Activated T-helper 1 cell treated with anti-CD3 and anti-CD28 coated beads, Interleukin-2, amount 50 U/mL, for 16 hours (primary cell): ENCODE measurements at regions not wholly inside any gene's neighbourhood (a gene's known extent, or its start where the extent isn't known, plus 50 kb on each side); places are given as distances from the start of the nearest gene placed in this dataset.
"Not testable (repeated sequence)": the region's sequence is repeated elsewhere in the genome, so short reads cannot be mapped to it uniquely, and the experiment has no call there.

Source experiments
- DNase-seq, 2 donors: peaks; one replicate each; pipeline ENCODE4 v3.0.0-alpha.2; 2020; ENCODE audit warnings: low read depth in 1 of 2, low spot score in 1 of 2

DNA sequence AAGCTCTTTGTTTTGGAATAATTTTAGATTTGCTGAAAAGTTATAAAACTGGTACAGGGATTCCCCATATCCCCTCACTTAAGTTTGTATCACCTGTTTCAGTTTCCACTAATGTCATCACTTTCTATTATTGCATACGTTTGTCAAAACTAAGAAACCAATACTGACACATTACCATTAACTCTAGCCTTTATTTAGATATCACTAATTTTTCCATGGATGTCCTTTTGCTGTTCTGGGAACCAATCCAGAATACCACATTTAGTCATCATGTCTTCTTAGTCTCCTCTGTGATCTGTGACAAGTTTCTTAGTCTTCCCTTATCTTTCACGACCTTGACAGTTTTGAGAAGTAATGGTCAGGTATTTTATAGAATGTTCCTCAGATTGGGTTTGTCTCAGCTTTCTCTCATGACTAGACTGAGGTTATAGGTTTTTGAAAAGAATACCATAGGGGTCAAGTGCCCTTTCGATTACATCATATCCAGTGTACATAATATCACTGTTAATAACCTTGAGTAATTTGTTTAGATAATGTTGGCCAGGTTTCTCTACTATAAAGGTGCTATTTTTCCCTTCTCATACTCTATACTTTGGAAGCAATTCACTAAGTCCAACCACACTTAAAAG, 51.9 kb upstream of the NMUR2 start:
- no peak for DNase-seq

DNA sequence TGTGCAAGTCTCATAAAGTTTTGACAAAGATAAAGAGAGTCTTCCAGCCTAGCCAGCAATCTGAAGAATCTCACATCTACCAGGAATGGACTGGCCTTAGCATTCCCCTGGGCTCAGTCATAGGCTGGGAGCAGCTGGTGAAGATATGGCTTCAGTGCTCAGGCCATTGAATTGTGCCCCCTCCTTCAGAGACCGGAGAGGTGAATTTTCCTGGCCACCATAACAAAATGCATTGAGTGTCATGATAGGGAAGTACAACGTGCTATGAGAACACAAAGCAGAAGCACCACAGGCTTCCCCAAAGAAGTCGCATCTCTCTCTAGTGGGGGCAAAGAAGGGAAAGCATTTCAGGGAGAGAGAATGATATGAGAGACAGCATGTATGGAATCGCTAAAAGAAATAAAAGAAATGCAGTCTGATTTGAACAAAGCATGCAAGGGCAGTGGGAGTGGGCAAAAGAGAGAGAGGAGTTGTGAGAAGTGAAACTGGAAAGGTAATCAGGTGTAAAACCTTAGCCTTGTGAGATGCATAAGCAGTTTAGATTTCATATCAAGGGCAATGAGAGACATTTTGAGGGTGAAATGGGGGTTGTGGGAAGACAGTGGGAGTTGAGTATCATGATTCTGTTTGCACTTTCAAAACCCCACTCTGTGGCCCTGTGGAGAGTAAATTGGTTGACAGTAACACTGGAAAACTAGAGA, 57.1 kb upstream of the NMUR2 start:
- DNase-seq = no peak

DNA sequence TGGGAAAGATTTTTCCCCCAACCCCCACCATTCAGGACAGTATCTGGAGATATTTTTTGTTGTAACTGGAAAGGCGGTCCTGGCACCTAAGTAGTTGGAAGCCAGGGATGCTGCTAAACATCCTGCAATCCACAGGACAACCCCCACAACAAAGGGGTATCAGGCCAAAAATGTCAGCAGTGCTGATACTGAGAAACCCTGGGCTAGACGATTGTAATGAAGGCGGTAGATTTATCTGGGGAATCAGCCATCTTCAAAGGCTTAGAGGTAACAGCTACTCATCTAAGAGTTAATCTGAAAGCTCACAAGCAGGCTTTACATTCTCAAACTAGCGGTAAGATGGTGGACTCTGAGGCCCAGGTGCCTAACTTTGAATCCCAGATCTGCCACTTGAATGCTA, 59.0 kb upstream of the NMUR2 start:
- DNase-seq = no peak

DNA sequence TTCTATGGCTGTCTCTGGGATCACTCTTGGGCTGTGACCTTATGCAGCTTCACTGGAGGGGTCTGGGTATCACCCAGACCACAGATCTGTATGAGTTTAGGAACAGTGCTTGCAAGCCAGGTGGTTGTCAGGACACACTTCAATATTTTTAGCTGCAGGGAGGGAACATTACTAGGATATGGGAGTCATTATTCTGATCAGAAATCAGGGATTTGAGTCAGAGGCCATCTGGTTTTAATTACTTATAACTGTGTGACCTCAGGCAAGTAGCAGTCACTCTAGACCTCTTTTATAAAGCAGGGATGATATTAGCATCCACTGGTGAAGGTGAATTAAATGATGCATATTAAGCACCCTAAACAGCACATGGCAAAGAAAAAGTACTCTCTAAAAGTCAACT, 60.1 kb upstream of the NMUR2 start:
- DNase-seq = no peak

DNA sequence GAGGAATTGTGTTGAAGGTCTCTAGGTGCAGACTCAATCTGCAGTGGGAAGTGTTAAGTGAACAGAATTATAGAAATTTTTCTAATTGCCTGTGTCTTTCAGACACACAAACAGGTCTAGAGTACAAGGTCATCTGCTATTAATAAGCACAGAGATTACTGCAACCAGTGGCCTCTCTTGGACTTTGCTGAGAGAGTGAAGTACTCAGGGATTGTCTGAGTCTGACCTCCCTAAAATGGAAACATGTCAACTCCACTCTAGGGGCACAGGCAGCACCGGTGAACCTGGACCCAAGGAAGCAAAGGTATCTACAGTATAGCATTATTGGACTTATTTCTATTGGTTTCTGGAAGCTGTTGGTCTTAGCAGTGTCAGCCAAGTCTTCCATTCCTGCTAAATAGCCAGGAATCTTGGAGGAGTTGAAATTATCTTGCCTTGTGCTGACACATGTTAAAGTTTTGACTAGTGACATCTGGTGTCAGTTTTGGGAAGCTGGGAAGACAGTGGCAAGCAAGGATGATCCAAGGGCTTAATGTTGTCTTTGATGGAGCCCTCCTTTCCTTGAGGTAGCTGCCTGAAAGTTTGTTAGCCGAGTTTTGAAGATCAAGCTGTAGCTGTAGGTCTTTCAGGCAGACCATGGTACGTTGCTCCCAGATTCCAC, 61.1 kb upstream of the NMUR2 start:
- DNase-seq = no peak

DNA sequence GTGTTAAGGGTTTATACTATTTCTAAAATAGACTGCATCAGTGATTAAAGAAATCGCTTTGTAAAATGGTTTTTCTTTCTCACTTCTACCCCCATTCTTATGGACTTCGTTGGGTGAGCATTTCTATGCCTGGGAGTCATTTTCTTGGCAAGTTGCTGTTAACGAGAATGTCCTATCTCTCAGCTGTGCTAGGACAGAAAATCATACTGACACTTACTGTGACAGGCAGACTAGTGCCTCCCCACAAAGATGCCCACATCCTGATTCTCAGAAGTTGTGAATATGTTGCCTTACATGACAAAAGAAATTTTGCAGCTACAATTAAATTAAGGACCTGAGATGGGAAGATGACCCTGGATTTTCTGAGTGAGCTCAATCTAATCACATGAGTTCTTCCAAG, 65.1 kb upstream of the NMUR2 start:
- no peak for DNase-seq

DNA sequence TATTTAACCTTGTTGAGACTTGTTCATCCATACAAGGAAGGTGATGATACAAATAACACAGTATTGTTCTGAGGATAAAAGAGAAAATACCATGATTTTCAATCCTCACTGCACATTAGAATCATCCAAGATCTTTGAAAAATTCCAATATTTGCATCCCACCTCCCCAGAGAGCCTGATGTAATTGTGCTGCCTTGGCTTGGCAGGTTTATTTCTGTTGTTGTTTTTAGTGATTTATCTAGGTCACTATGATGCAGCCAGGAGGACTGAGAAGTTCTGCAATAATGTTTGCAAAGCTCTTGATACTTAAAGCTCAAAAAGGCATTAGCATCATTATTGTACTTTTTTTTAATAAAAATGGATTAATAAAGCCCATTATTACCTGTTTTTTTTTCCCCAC, 67.0 kb upstream of the NMUR2 start:
- DNase-seq = no peak

- DNase-seq = no peak
Observed at GRCh38 chr5:152474961-152475360, 69.9 kb upstream of the NMUR2 start.

GRCh38 chr5:152477536-152477935, 72.5 kb upstream of the NMUR2 start:
- DNase-seq = no peak

DNA sequence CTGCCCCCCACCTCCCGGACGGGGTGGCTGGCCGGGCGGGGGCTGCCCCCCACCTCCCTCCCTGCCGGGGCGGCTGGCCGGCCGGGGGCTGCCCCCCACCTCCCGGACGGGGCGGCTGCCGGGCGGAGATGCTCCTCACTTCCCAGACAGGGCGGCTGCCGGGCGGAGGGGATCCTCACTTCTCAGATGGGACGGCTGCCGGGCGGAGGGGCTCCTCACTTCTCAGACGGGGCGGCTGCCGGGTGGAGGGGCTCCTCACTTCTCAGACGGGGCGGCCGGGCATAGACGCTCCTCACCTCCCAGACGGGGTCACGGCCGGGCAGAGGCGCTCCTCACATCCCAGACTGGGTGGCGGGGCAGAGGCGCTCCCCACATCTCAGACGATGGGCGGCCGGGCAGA, 74.8 kb upstream of the NMUR2 start:
- DNase-seq = not testable (repeated sequence)

- DNase-seq = not testable (repeated sequence)
Observed at GRCh38 chr5:152480677-152481076, 75.6 kb upstream of the NMUR2 start.

DNA sequence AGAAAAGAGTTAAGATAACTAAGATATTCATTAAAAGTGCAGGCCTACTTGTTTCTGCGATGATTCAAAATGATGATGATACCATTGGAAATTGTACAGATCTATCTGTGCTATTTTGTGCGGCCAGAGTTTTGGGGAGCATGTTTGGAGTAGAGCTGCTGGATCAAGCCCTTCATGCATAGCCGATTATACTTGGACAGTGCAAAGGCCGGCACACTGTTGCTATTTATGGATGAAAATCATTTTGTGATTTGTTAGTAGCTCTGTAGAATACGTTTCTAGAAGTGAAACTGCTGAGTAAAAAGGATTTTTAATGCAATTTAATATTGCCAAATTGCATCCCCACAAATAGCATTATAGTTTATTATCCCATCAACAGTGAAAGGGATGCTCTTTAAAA, 82.1 kb upstream of the NMUR2 start:
- no peak for DNase-seq

- DNase-seq = no peak
Observed at GRCh38 chr5:152488869-152489268, 83.8 kb upstream of the NMUR2 start.

DNA sequence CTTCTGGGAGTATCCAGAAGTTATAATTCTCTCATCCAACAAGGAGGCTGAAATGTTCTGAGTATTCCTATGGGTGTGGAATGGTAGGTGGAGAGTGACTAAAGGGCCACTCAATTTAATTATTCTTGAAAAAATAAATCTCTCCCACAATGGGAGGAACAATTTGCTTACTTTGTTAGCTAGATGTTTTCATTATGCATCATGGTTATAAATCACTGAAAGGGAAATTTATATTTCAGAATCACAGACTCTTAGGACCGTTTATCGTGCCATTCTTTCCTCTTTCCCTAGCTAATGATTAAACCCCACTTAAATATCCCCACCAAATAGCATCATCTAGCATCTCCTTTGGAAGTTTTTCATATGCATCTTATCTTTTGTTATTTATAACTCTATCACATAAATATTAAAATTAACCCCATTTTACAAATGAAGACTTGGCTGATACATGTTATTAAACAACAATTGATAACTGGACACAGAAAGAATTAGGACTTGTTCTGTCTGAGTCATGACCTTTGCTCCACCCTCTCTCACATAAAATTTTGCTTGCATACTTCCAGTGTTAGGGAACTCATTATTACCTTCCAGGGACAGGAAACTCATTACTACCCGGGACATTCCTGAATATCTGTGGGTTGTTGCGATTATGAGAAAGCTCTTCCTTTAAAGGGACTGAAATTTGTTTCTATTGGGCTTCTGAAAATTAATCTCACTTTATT, 94.9 kb upstream of the NMUR2 start:
- no peak for DNase-seq

GRCh38 chr5:152501294-152501693, 96.2 kb upstream of the NMUR2 start:
- no peak for DNase-seq

DNA sequence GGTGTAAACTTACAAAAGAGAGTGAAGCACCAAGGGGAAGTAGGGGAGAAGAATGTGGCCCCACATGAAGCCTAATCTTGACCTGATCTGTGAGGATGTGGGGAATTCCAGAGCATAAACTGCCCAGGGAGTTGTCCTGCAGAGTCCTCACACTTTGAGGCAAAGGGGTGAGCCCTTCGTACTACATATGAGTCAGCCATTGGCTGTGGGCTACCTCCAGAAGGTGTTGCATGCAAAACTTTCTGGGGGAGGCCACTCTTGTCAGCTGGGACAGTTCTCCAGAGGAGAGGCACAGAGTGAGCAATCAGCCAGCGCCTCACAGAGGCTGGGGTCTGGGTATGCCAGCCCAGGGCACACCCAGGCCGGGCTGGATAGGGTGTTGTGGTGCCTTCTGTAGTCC, 98.1 kb upstream of the NMUR2 start:
- no peak for DNase-seq

- no peak for DNase-seq
Observed at GRCh38 chr5:152505442-152506042, 100.5 kb upstream of the NMUR2 start.

DNA sequence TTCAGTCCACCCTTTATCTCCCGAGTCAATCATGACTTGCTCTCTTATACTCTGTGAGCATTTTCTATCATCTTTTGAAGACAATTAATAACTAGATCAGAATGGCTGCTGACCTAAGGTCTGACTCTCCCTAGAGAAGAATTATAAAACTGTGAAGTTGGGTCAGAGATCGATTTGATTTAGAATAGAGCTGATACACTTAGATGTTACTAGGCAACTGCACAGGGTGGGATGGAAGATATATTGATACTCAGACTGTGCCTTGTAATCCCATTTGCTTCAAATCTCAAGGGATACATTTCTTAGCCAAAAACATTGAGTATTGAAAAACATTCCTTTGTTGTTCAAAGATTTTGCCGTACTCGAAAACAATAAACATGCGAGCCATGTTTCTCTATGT, 106.0 kb upstream of the NMUR2 start:
- no peak for DNase-seq

DNA sequence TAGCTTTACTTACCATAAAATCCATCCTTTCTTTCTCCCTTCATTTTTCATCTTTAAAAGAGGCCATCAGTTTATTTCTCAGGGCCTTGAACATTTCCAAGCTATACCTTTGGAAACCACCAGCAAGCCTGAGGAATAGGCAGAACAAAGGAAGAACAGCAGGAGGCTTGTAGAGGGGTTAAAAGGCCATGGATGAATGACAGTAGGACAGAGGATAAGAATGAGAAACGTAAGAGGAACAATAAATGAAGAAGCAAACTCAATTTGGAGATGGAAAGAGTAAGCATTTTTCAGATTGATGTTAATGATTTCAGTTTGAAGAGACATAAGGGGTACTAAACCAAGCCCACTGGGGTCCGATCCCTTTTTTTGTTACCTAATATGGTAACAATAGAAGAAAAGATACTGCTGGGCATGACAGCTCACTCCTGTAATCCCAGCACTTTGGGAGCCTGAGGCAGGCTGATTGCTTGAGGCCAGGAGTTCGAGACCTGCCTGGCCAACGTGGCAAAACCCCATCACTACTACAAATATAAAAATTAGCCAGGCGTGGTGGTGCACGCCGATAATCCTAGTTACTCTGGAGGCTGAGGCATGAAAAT, 106.6 kb upstream of the NMUR2 start:
- no peak for DNase-seq

GRCh38 chr5:152514827-152515397, 109.8 kb upstream of the NMUR2 start:
- no peak for DNase-seq

- DNase-seq = no peak
Observed at GRCh38 chr5:152523964-152524363, 118.9 kb upstream of the NMUR2 start.
